HEK293T (cell line): ENCODE measurements at regions not wholly inside any gene's neighbourhood (a gene's known extent, or its start where the extent isn't known, plus 50 kb on each side); places are given as distances from the start of the nearest gene placed in this dataset.

Experiments
- ARNT ChIP-seq: fragments of 450-650 bp; IDR thresholded peaks from 2 replicates; pipeline ENCODE4 v1.6.1; 2017; ENCODE audit warnings: mild to moderate bottlenecking
- ELF4 ChIP-seq: fragments of 450-650 bp; IDR thresholded peaks from 2 replicates; pipeline ENCODE4 v1.6.1; 2017; ENCODE audit warnings: antibody characterized with exemption
- FOXA1 ChIP-seq: fragments of 450-650 bp; IDR thresholded peaks from 2 replicates; pipeline ENCODE4 v1.6.1; 2016; ENCODE audit warnings: mild to moderate bottlenecking
- FOXM1 ChIP-seq: fragments of 450-650 bp; IDR thresholded peaks from 2 replicates; pipeline ENCODE4 v1.6.1; 2017; ENCODE audit warnings: mild to moderate bottlenecking, borderline replicate concordance
- SP1 ChIP-seq: fragments of 450-650 bp; IDR thresholded peaks from 2 replicates; pipeline ENCODE4 v1.6.1; 2017

GRCh38 chr13:112185466-112185865, 118.5 kb downstream of the SOX1 start:
- TF ChIP-seq ELF4 (no peak), SP1 (no peak), FOXM1 (no peak), ARNT (no peak), FOXA1 (no peak)
